ENCODE measurements at regions not wholly inside any gene's neighbourhood (a gene's known extent, or its start where the extent isn't known, plus 50 kb on each side); places are given as distances from the start of the nearest gene placed in this dataset.

GRCh38 chr1:199742547-199742946, 285.0 kb upstream of the NR5A2 start:
- no peaks in the 10 kb centered on the region for H3K27me3 ChIP-seq
- TF ChIP-seq, protein P1, sequence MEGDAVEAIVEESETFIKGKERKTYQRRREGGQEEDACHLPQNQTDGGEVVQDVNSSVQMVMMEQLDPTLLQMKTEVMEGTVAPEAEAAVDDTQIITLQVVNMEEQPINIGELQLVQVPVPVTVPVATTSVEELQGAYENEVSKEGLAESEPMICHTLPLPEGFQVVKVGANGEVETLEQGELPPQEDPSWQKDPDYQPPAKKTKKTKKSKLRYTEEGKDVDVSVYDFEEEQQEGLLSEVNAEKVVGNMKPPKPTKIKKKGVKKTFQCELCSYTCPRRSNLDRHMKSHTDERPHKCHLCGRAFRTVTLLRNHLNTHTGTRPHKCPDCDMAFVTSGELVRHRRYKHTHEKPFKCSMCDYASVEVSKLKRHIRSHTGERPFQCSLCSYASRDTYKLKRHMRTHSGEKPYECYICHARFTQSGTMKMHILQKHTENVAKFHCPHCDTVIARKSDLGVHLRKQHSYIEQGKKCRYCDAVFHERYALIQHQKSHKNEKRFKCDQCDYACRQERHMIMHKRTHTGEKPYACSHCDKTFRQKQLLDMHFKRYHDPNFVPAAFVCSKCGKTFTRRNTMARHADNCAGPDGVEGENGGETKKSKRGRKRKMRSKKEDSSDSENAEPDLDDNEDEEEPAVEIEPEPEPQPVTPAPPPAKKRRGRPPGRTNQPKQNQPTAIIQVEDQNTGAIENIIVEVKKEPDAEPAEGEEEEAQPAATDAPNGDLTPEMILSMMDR (IDR thresholded peaks at IDR 0.05) = no peak
- H3K36me3 ChIP-seq = no peaks in the 10 kb centered on the region
- no peak for DNase-seq (ENCODE audit: low spot score in 2 of 2)
- no peaks in the 10 kb centered on the region for H3K4me1 ChIP-seq
- intact Hi-C loops (cut with DNase I) = no loop called here
- H3K4me3 ChIP-seq = no peak overlapping the region
- H3K27ac ChIP-seq = no peak overlapping the region
- no peaks in the 10 kb centered on the region for H3K9me3 ChIP-seq

DNA sequence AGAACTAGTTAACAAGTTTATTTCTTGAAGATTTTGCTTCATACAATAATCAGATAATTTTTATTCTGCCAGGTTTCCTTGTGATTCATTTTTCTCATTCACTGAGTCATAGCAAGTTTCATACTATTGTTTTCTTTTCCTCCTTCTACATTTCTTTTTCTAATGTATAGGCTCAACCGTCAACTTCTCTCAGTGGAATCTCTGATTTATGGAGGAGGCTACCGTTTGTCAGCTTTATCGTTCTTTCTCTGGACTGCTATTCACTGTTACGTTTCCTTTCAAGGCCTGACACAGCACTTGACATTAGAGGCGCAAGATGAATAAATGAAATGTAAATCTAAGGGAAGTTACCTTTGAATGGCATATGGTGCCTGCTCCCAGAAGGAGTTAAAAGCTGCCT, 284.3 kb upstream of the NR5A2 start:
- TF ChIP-seq, protein P1 (IDR thresholded peaks at IDR 0.05) = no peak
- Histone ChIP-seq H3K9me3 (no peaks in the 10 kb centered on the region), H3K27me3 (no peaks in the 10 kb centered on the region), H3K36me3 (no peaks in the 10 kb centered on the region), H3K4me3 (no peak overlapping the region), H3K27ac (no peak overlapping the region), H3K4me1 (no peaks in the 10 kb centered on the region)
- intact Hi-C loops (cut with DNase I) = no loop called here
- no peak for DNase-seq (ENCODE audit: low spot score in 2 of 2)

GRCh38 chr1:199746666-199747384, 280.7 kb upstream of the NR5A2 start:
- H3K9me3 ChIP-seq = no peaks in the 10 kb centered on the region
- H3K36me3 ChIP-seq = no peaks in the 10 kb centered on the region

DNA sequence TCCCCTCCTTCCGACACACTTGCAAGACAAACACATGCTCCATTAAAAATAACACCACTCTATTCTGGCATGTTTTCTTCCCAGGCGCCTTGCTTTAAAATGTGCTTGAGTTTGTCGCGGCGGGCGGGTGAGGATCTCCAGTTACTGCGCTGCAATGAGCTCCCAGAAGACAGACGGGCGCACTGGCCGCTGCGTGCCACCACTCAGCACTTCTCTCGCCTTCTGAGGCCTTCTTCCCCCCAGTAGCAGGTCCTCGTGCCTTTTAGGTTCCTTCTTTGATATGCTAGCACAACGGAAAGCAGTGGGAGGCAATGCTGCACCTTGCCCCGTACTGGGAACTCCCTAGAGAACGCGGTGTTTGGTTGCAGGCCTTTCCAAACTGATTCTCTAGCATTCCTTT, 279.5 kb upstream of the NR5A2 start:
- Histone ChIP-seq H3K9me3 (no peaks in the 10 kb centered on the region), H3K4me3 (no peak overlapping the region), H3K27me3 (no peaks in the 10 kb centered on the region), H3K4me1 (no peaks in the 10 kb centered on the region), H3K27ac (no peak overlapping the region), H3K36me3 (no peaks in the 10 kb centered on the region)
- intact Hi-C loops (cut with DNase I) = no loop called here
- TF ChIP-seq, protein P1 (IDR thresholded peaks at IDR 0.05) = no peak
- DNase-seq (ENCODE audit: low spot score in 2 of 2) = no peak

More at GRCh38 chr1:199746666-199747384, 280.7 kb upstream of the NR5A2 start:
- intact Hi-C loops (cut with DNase I) = no loop called here
- Histone ChIP-seq H3K27ac (no peak overlapping the region), H3K4me3 (no peak overlapping the region), H3K4me1 (no peaks in the 10 kb centered on the region), H3K27me3 (no peaks in the 10 kb centered on the region)
- no peak for DNase-seq (ENCODE audit: low spot score in 2 of 2)
- TF ChIP-seq, protein P1 (IDR thresholded peaks at IDR 0.05) = no peak

DNA sequence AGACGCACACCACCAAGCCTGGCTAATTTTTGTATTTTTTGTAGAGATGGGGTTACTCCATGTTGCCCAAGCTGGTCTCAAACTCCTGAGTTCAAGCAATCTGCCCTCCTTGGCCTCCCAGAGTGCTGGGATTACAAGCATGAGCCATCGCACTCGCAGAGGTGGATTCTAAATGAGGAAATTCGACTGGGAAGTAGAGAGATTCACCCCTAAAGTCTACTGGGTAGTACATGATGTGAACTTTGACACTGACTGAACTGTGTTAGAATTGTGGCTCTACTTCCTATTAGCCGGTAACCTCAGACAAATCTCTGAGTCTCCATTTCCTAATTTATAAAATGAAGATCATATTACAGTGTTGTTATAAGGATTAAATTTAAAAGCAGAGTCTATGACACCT, 276.0 kb upstream of the NR5A2 start:
- Histone ChIP-seq H3K4me3 (no peak overlapping the region), H3K9me3 (no peaks in the 10 kb centered on the region), H3K27ac (no peak overlapping the region), H3K36me3 (no peaks in the 10 kb centered on the region), H3K4me1 (no peaks in the 10 kb centered on the region), H3K27me3 (no peaks in the 10 kb centered on the region)
- TF ChIP-seq, protein P1 (IDR thresholded peaks at IDR 0.05) = no peak
- intact Hi-C loops (cut with DNase I) = no loop called here
- no peak for DNase-seq (ENCODE audit: low spot score in 2 of 2)

Data from ascending aorta (tissue), 2 donors.